IMR-90 (cell line): ENCODE measurements at regions not wholly inside any gene's neighbourhood (a gene's known extent, or its start where the extent isn't known, plus 50 kb on each side); places are given as distances from the start of the nearest gene placed in this dataset.

Experiments
- ATAC-seq: fragments of 200-7000 bp; cut with Tn5 transposase; 2 replicates; pipeline ENCODE4 v1.9.1; 2020; ENCODE audit warnings: low read depth, mild to moderate bottlenecking, moderate library complexity
- BruUV-seq: library from RNA; stranded (reverse); fragments of 400-500 nt; replicated peaks from 2 replicates; lab custom pipeline; 2021; lab: Mats Ljungman, UMichigan
- CTCF ChIA-PET: fragments of 300-600 bp; formaldehyde crosslinking; extraction: SDS; loops from one replicate; lab custom pipeline; 2021; ENCODE audit warnings: antibody characterized with exemption; lab: Yijun Ruan, JAX
- POLR2A ChIA-PET: fragments of 300-600 bp; sonication (Branson Sonifier 250); formaldehyde crosslinking; loops from one replicate; lab custom pipeline; 2022; ENCODE audit warnings: antibody characterized with exemption; ENCODE audit not compliant: unreplicated experiment; lab: Charles Lee
- DNase-seq: peaks from one replicate; pipeline ENCODE4 v3.0.0; 2013
- H2AFZ ChIP-seq: replicated peaks from 2 replicates; pipeline ENCODE3; 2013; ENCODE audit warnings: low read length, mild to moderate bottlenecking; ENCODE audit not compliant: poor library complexity
- H2AK5ac ChIP-seq: 2 replicates; pipeline ENCODE4 v1.6.1; 2013; ENCODE audit warnings: low read depth, low read length, inconsistent platforms
- H2AK9ac ChIP-seq: replicated peaks from 2 replicates; pipeline ENCODE3; 2013; ENCODE audit warnings: mild to moderate bottlenecking, low read depth, low read length, moderate library complexity; ENCODE audit not compliant: poor library complexity
- H2BK120ac ChIP-seq: 2 replicates; pipeline ENCODE4 v1.6.1; 2013; ENCODE audit warnings: low read depth, low read length, inconsistent platforms
- H2BK15ac ChIP-seq: 3 replicates; pipeline ENCODE4 v1.6.1; 2013; ENCODE audit warnings: low read depth, low read length, inconsistent platforms
- H2BK20ac ChIP-seq: 2 replicates; pipeline ENCODE4 v1.6.1; 2013; ENCODE audit warnings: low read depth, mild to moderate bottlenecking, inconsistent platforms, low read length, moderate library complexity
- H2BK5ac ChIP-seq: 2 replicates; pipeline ENCODE4 v1.6.1; 2013; ENCODE audit warnings: mild to moderate bottlenecking, low read depth, low read length, inconsistent platforms; ENCODE audit not compliant: poor library complexity, severe bottlenecking
- H3K14ac ChIP-seq: replicated peaks from 2 replicates; pipeline ENCODE4 v1.6.1; 2013; ENCODE audit warnings: low read depth, low read length, inconsistent platforms
- H3K18ac ChIP-seq: 2 replicates; pipeline ENCODE4 v1.6.1; 2013; ENCODE audit warnings: low read depth, low read length, control low read depth
- H3K23ac ChIP-seq: 2 replicates; pipeline ENCODE4 v1.6.1; 2013; ENCODE audit warnings: low read depth, low read length, inconsistent platforms
- H3K27ac ChIP-seq: 2 replicates; pipeline ENCODE4 v1.5.1; 2013; ENCODE audit warnings: mild to moderate bottlenecking, control low read depth, low read length; ENCODE audit not compliant: insufficient read depth
- H3K27me3 ChIP-seq: 2 replicates; pipeline ENCODE4 v1.6.1; 2013; ENCODE audit warnings: low read length; ENCODE audit not compliant: control insufficient read depth, insufficient read depth
- H3K36me3 ChIP-seq: 2 replicates; pipeline ENCODE4 v1.6.1; 2013; ENCODE audit warnings: low read length, mixed read lengths; ENCODE audit not compliant: control insufficient read depth, insufficient read depth
- H3K4ac ChIP-seq: 2 replicates; pipeline ENCODE4 v1.6.1; 2013; ENCODE audit warnings: low read depth, low read length, inconsistent platforms
- H3K4me1 ChIP-seq: 2 replicates; pipeline ENCODE4 v1.6.1; 2013; ENCODE audit warnings: low read length, mixed read lengths; ENCODE audit not compliant: control insufficient read depth, insufficient read depth
- H3K4me2 ChIP-seq: 2 replicates; pipeline ENCODE4 v1.6.1; 2013; ENCODE audit warnings: low read depth, mild to moderate bottlenecking, control low read depth, low read length, moderate library complexity
- H3K4me3 ChIP-seq: 2 replicates; pipeline ENCODE4 v1.5.1; 2013; ENCODE audit warnings: low read depth, mild to moderate bottlenecking, control low read depth, low read length, moderate library complexity; ENCODE audit not compliant: insufficient read depth
- H3K56ac ChIP-seq: 2 replicates; pipeline ENCODE4 v1.6.1; 2013; ENCODE audit warnings: low read length, inconsistent platforms; ENCODE audit not compliant: insufficient read depth; ENCODE audit errors: extremely low read depth
- H3K79me1 ChIP-seq, 2 experiments: 2 replicates each; pipeline ENCODE4 v1.6.1; 2013; ENCODE audit warnings: low read length in 2 of 2, inconsistent platforms in 1 of 2, low read depth in 1 of 2
- H3K9ac ChIP-seq: 2 replicates; pipeline ENCODE4 v1.6.1; 2013; ENCODE audit warnings: low read depth, low read length, control low read depth
- H3K9me1 ChIP-seq: 2 replicates; pipeline ENCODE4 v1.6.1; 2013; ENCODE audit warnings: low read length, inconsistent platforms; ENCODE audit not compliant: insufficient read depth
- H3K9me3 ChIP-seq: 2 replicates; pipeline ENCODE4 v1.6.1; 2013; ENCODE audit warnings: low read length; ENCODE audit not compliant: control insufficient read depth, insufficient read depth
- H4K20me1 ChIP-seq: 2 replicates; pipeline ENCODE4 v1.6.1; 2013; ENCODE audit warnings: low read length, inconsistent platforms; ENCODE audit not compliant: insufficient read depth
- H4K5ac ChIP-seq: 2 replicates; pipeline ENCODE4 v1.6.1; 2013; ENCODE audit warnings: mild to moderate bottlenecking, low read depth, low read length, control low read depth
- H4K8ac ChIP-seq, 2 experiments: 2 replicates each; pipeline ENCODE4 v1.6.1; 2013; ENCODE audit warnings: low read depth in 2 of 2, low read length in 2 of 2, control low read depth in 1 of 2, inconsistent platforms in 1 of 2
- H4K91ac ChIP-seq: 2 replicates; pipeline ENCODE4 v1.6.1; 2013; ENCODE audit warnings: low read depth, low read length, inconsistent platforms; ENCODE audit not compliant: insufficient read depth
- BHLHE40 ChIP-seq: fragments of 150-350 bp; IDR thresholded peaks from 2 replicates; pipeline ENCODE4 v1.6.1; 2016; ENCODE audit warnings: mild to moderate bottlenecking, low read depth, low read length
- FOS ChIP-seq: fragments of 150-350 bp; IDR thresholded peaks from 2 replicates; pipeline ENCODE4 v1.6.1; 2016; ENCODE audit warnings: low read depth, low read length
- MAZ ChIP-seq: IDR thresholded peaks from 2 replicates; pipeline ENCODE4 v1.6.1; 2012; ENCODE audit warnings: low read depth, mild to moderate bottlenecking, low read length, improper control_type of control experiment, moderate library complexity, borderline replicate concordance
- MXI1 ChIP-seq: IDR thresholded peaks from 2 replicates; pipeline ENCODE4 v1.6.1; 2012; ENCODE audit warnings: low read depth, mild to moderate bottlenecking, low read length, moderate library complexity, borderline replicate concordance
- POLR2A ChIP-seq: IDR thresholded peaks from 2 replicates; pipeline ENCODE4 v1.6.1; 2012; ENCODE audit warnings: mild to moderate bottlenecking, low read depth, low read length
- RAD21 ChIP-seq: IDR thresholded peaks from 2 replicates; pipeline ENCODE4 v1.6.1; 2012; ENCODE audit warnings: low read length, improper control_type of control experiment
- RCOR1 ChIP-seq: IDR thresholded peaks from 2 replicates; pipeline ENCODE4 v1.6.1; 2012; ENCODE audit warnings: mild to moderate bottlenecking, low read length, improper control_type of control experiment; ENCODE audit not compliant: insufficient replicate concordance
- RFX5 ChIP-seq: IDR thresholded peaks from 2 replicates; pipeline ENCODE4 v1.8.0; 2012; ENCODE audit warnings: low read depth, mild to moderate bottlenecking, low read length, moderate library complexity
- SMC3 ChIP-seq: fragments of 150-350 bp; IDR thresholded peaks from 2 replicates; pipeline ENCODE4 v1.6.1; 2016; ENCODE audit warnings: low read depth, mild to moderate bottlenecking, antibody characterized with exemption, low read length, moderate library complexity
- WGBS, 2 experiments: methylation state at CpG; one replicate each; pipeline versions ENCODE4 v1.1.5 to v1.1.7; 2013; ENCODE audit warnings: missing lambda C conversion rate in 2 of 2; ENCODE audit not compliant: insufficient read length in 1 of 2; ENCODE audit errors: extremely low coverage in 2 of 2; 5-methylcytosine and 5-hydroxymethylcytosine counted together
- dilution Hi-C: fragments of 300-500 bp; cut with HindIII; formaldehyde crosslinking; loops from one replicate; pipeline ENCODE4 v1.14.3; 2018; ENCODE audit warnings: low sequenced_read_pairs; ENCODE audit not compliant: unreplicated experiment
- in situ Hi-C: fragments of 300-500 bp; cut with MboI; formaldehyde crosslinking; loops from 3 replicates; pipeline ENCODE4 v1.14.3; 2019; ENCODE audit warnings: low sequenced_read_pairs, inconsistent platforms, mixed read lengths
- intact Hi-C: fragments of 100-400 bp; cut with micrococcal nuclease; formaldehyde crosslinking; loops from 2 replicates; pipeline ENCODE4 v1.10.0; 2022
- TF ChIP-seq, protein P1 (sequence below): fragments of 150-350 bp; IDR thresholded peaks from 2 replicates; pipeline ENCODE4 v1.6.1; 2017; ENCODE audit warnings: mild to moderate bottlenecking, antibody characterized with exemption, low read length, low read depth

DNA sequence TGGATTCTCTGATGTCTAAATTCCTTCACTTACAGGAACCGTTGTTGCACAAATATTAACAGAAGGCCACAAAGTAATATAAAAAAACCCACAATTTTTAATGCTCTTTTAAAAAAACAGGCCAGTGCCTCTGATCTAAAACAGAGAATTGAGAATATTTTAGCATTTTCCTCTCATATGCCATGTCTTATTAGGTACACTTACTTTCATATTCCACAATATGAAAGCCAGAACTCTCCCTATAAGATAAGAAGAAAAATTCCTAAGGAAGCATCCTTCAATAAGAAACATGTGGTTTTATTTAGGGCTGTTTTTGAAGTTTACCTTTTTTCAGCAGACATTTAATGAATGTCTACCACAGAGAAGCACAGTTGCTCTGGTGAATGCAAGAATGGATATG lies 214.5 kb downstream of the FAT3 start:
- Histone ChIP-seq H4K20me1 (no peaks in the 10 kb centered on the region), H3K9ac (no peak overlapping the region), H2BK5ac (no peak overlapping the region), H3K27me3 (no peaks in the 10 kb centered on the region), H3K23ac (no peak overlapping the region), H3K56ac (no peak overlapping the region), H4K8ac (no peak overlapping the region), H3K18ac (no peak overlapping the region), H3K36me3 (no peaks in the 10 kb centered on the region), H3K4me1 (no peaks in the 10 kb centered on the region), H2AK5ac (no peak overlapping the region), H4K91ac (no peak overlapping the region), H3K79me1 (no peaks in the 10 kb centered on the region), H4K5ac (no peak overlapping the region), H2BK15ac (no peak overlapping the region), H2AFZ (no peak overlapping the region), H3K4me2 (no peak overlapping the region), H3K4ac (no peak overlapping the region), H3K9me1 (no peaks in the 10 kb centered on the region), H2BK20ac (no peak overlapping the region), H2AK9ac (no peak overlapping the region), H3K4me3 (no peak overlapping the region), H2BK120ac (no peak overlapping the region), H3K9me3 (no peaks in the 10 kb centered on the region), H3K14ac (no peak overlapping the region), H3K27ac (no peak overlapping the region)
- CTCF ChIA-PET = no interaction called here
- POLR2A ChIA-PET = no interaction called here
- no TSS peak for BruUV-seq
- no CpG with 5 or more reads among the region's 1 CpG for WGBS, 2 experiments
- ATAC-seq = no peak
- intact Hi-C loops (no loop called here), in situ Hi-C loops (no loop called here), dilution Hi-C loops (no loop called here)
- DNase-seq = no peak
- TF ChIP-seq RAD21 (no peak), POLR2A (no peak), SMC3 (no peak), MXI1 (no peak), MAZ (no peak), RCOR1 (no peak), RFX5 (no peak), FOS (no peak), BHLHE40 (no peak)
- TF ChIP-seq, protein P1, sequence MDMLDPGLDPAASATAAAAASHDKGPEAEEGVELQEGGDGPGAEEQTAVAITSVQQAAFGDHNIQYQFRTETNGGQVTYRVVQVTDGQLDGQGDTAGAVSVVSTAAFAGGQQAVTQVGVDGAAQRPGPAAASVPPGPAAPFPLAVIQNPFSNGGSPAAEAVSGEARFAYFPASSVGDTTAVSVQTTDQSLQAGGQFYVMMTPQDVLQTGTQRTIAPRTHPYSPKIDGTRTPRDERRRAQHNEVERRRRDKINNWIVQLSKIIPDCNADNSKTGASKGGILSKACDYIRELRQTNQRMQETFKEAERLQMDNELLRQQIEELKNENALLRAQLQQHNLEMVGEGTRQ = no peak
